Prostate gland (tissue), 2 donors: ENCODE measurements at regions not wholly inside any gene's neighbourhood (a gene's known extent, or its start where the extent isn't known, plus 50 kb on each side); places are given as distances from the start of the nearest gene placed in this dataset.

Experiments
- CTCF ChIP-seq, 4 experiments: fragments of 200-600 bp in 2 of 4; fragments of 450-650 bp in 2 of 4; sonication (generic) in 2 of 4; IDR thresholded peaks; 1 replicate in 3 of 4; 2 replicates in 1 of 4; pipeline ENCODE4 v1.5.1; 2016 to 2019; ENCODE audit warnings: antibody characterized with exemption in 4 of 4, mild to moderate bottlenecking in 2 of 4, moderate library complexity in 2 of 4
- POLR2AphosphoS5 ChIP-seq: sonication (generic); formaldehyde crosslinking; IDR thresholded peaks from one replicate; pipeline ENCODE4 v1.6.1; 2017; ENCODE audit warnings: antibody characterized with exemption

GRCh38 chr11:109046284-109046992, 375.6 kb upstream of the C11orf87 start:
- TF ChIP-seq POLR2AphosphoS5 (no peak), CTCF (IDR thresholded peaks at IDR 0.05) (no peak)
